Nephron progenitor cell (in vitro differentiated cells): ENCODE measurements at regions not wholly inside any gene's neighbourhood (a gene's known extent, or its start where the extent isn't known, plus 50 kb on each side); places are given as distances from the start of the nearest gene placed in this dataset.
A peak's percentile ranks its signal among the peaks of the same experiment; 100 is the strongest.

Source experiments
- DNase-seq: peaks from one replicate; pipeline ENCODE4 v3.0.0; 2021
- H3K27ac Mint-ChIP-seq: 2 replicates; pipeline ENCODE4 v1.8.0; 2021; ENCODE audit warnings: mild to moderate bottlenecking, moderate library complexity, mixed read lengths
- H3K27me3 Mint-ChIP-seq: 2 replicates; pipeline ENCODE4 v1.8.0; 2021; ENCODE audit warnings: mild to moderate bottlenecking, low read depth, mixed read lengths; ENCODE audit not compliant: poor library complexity
- H3K36me3 Mint-ChIP-seq: 2 replicates; pipeline ENCODE4 v1.8.0; 2021; ENCODE audit warnings: low read depth, mixed read lengths
- H3K4me1 Mint-ChIP-seq: 2 replicates; pipeline ENCODE4 v1.8.0; 2021; ENCODE audit warnings: mixed read lengths
- H3K4me3 Mint-ChIP-seq: 2 replicates; pipeline ENCODE4 v1.8.0; 2021; ENCODE audit warnings: mild to moderate bottlenecking, moderate library complexity, mixed read lengths
- H3K9me3 Mint-ChIP-seq: 2 replicates; pipeline ENCODE4 v1.8.0; 2021; ENCODE audit warnings: mild to moderate bottlenecking, moderate library complexity, mixed read lengths
- CTCF ChIP-seq: fragments of 200-600 bp; sonication (generic); IDR thresholded peaks from 2 replicates; pipeline ENCODE4 v1.5.0; 2021; ENCODE audit warnings: antibody characterized with exemption

- no peaks in the 10 kb centered on the region for H3K27me3 Mint-ChIP-seq
- H3K27ac Mint-ChIP-seq = no peak overlapping the region
- no peak overlapping the region for H3K4me3 Mint-ChIP-seq
- no peak for DNase-seq
- no peak for TF ChIP-seq CTCF
- no peaks in the 10 kb centered on the region for H3K4me1 Mint-ChIP-seq
- no peaks in the 10 kb centered on the region for H3K9me3 Mint-ChIP-seq
- H3K36me3 Mint-ChIP-seq = peaks cover 37% of the 10 kb centered on the region
Observed at GRCh38 chr20:3307725-3308124, 68.7 kb upstream of the SLC4A11 start.

- H3K4me3 Mint-ChIP-seq = no peak overlapping the region
Observed at GRCh38 chr20:3307078-3307477, 68.1 kb upstream of the SLC4A11 start.

GRCh38 chr20:3306068-3306467 lies 67.1 kb upstream of the SLC4A11 start:
- no peak overlapping the region for H3K4me3 Mint-ChIP-seq
- H3K36me3 Mint-ChIP-seq = peaks cover 37% of the 10 kb centered on the region
- no peaks in the 10 kb centered on the region for H3K9me3 Mint-ChIP-seq
- DNase-seq = no peak
- no peaks in the 10 kb centered on the region for H3K4me1 Mint-ChIP-seq
- H3K27ac Mint-ChIP-seq = peak overlapping the region; percentile 93
- H3K27me3 Mint-ChIP-seq = no peaks in the 10 kb centered on the region
- TF ChIP-seq CTCF = no peak

More at GRCh38 chr20:3307078-3307477, 68.1 kb upstream of the SLC4A11 start:
- no peaks in the 10 kb centered on the region for H3K9me3 Mint-ChIP-seq
- no peaks in the 10 kb centered on the region for H3K4me1 Mint-ChIP-seq
- H3K27ac Mint-ChIP-seq = no peak overlapping the region
- no peaks in the 10 kb centered on the region for H3K27me3 Mint-ChIP-seq
- TF ChIP-seq CTCF = no peak
- peaks cover 43% of the 10 kb centered on the region for H3K36me3 Mint-ChIP-seq
- no peak for DNase-seq

- TF ChIP-seq CTCF = no peak
- Mint-ChIP-seq H3K36me3 (peaks cover 31% of the 10 kb centered on the region), H3K27ac (peak overlapping the region; percentile 3), H3K27me3 (peaks cover 3% of the 10 kb centered on the region), H3K4me3 (no peak overlapping the region), H3K4me1 (no peaks in the 10 kb centered on the region), H3K9me3 (no peaks in the 10 kb centered on the region)
- no peak for DNase-seq
Observed at GRCh38 chr20:3304456-3304855, 65.5 kb upstream of the SLC4A11 start.

- H3K4me3 Mint-ChIP-seq = no peak overlapping the region
- no peak for TF ChIP-seq CTCF
- H3K9me3 Mint-ChIP-seq = no peaks in the 10 kb centered on the region
- peak overlapping the region; percentile 84 for H3K27ac Mint-ChIP-seq
- H3K36me3 Mint-ChIP-seq = peaks cover 34% of the 10 kb centered on the region
- H3K4me1 Mint-ChIP-seq = peaks cover 26% of the 10 kb centered on the region
- DNase-seq = no peak
- peaks cover 3% of the 10 kb centered on the region for H3K27me3 Mint-ChIP-seq
Observed at GRCh38 chr20:3297079-3297378, 58.0 kb upstream of the SLC4A11 start.

GRCh38 chr20:3296261-3297078 lies 57.5 kb upstream of the SLC4A11 start:
- Mint-ChIP-seq H3K27me3 (peaks cover 3% of the 10 kb centered on the region), H3K36me3 (peaks cover 39% of the 10 kb centered on the region), H3K9me3 (no peaks in the 10 kb centered on the region), H3K27ac (no peak overlapping the region), H3K4me1 (peaks cover 32% of the 10 kb centered on the region), H3K4me3 (no peak overlapping the region)
- no peak for DNase-seq
- no peak for TF ChIP-seq CTCF
